Choroid plexus epithelial cell (primary cell): ENCODE measurements at regions not wholly inside any gene's neighbourhood (a gene's known extent, or its start where the extent isn't known, plus 50 kb on each side); places are given as distances from the start of the nearest gene placed in this dataset.

ENCODE experiments used
- DNase-seq: peaks from one replicate; pipeline ENCODE4 v3.0.0-alpha.2; 2010; ENCODE audit warnings: low read depth
- H3K4me3 ChIP-seq: 2 replicates; pipeline ENCODE4 v1.5.1; 2011; ENCODE audit warnings: low read depth, mild to moderate bottlenecking, control low read depth, low read length, moderate library complexity
- TF ChIP-seq, protein P1 (sequence below): conservative IDR thresholded peaks from 2 replicates; pipeline ENCODE4 v1.5.1; 2011; ENCODE audit warnings: low read depth, mild to moderate bottlenecking, control low read depth, inconsistent platforms, low read length, moderate library complexity

DNA sequence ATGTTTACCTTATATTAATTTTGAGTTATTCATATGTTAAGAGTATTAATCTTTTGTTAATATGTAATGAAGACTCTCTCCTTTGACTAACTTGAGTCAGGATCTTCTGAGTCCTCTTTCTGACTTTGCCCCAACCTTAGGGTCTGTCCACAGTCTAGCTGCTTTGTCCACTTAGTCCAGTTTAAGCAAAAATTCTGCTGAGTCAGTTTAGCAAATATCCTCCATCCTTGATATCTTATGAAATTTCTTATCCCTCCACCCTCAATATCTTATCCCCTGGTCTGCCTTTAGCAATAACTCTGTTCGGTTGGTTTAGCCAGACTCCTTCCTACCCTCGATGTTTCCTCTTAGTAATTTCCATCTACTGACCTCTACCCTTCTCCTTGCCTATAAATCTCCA, 91.7 kb downstream of the DIPK2A start:
- DNase-seq = no peak
- TF ChIP-seq, protein P1, sequence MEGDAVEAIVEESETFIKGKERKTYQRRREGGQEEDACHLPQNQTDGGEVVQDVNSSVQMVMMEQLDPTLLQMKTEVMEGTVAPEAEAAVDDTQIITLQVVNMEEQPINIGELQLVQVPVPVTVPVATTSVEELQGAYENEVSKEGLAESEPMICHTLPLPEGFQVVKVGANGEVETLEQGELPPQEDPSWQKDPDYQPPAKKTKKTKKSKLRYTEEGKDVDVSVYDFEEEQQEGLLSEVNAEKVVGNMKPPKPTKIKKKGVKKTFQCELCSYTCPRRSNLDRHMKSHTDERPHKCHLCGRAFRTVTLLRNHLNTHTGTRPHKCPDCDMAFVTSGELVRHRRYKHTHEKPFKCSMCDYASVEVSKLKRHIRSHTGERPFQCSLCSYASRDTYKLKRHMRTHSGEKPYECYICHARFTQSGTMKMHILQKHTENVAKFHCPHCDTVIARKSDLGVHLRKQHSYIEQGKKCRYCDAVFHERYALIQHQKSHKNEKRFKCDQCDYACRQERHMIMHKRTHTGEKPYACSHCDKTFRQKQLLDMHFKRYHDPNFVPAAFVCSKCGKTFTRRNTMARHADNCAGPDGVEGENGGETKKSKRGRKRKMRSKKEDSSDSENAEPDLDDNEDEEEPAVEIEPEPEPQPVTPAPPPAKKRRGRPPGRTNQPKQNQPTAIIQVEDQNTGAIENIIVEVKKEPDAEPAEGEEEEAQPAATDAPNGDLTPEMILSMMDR = no peak

DNA sequence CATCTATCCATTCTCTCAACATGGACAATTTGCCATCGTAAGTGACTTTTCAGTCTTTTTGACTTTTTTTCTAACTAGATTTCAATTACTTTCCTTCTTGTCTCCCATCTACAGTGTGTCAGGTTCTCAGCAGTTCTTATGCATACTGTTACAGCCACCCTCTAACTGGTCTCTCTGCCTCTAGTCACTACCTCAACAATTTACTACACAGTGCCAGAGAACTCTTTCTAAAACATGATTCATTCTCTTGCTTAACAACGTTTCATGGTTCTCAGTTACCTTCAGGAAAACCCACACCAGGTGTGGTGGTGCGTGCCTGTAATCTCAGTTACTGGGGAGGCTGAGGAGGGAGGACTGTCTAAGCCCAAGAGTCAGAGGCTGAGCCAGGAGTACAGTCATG, 95.4 kb downstream of the DIPK2A start:
- H3K4me3 ChIP-seq = no peak overlapping the region
- TF ChIP-seq, protein P1 = no peak
- no peak for DNase-seq

More for the DNA sequence above, 91.7 kb downstream of the DIPK2A start:
- H3K4me3 ChIP-seq = no peak overlapping the region

DNA sequence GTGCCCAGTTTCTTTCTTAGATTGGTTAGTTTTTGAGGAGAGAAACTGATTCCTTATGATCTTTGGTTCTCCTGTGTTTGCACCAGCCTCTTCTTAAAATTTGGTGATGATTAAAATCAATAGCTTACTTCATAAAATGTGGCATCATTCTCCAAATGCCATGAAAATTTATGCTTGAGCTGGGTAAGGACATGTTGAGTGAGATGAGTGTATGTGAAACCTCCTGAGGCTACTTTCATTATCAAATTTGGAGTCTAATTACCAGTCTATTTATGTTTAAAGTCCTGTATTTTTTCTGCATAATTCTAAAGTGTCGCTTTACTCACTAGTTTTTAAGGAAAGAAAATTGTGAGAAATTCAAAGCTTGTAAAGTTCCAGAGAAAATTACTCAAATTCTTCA, 102.1 kb downstream of the DIPK2A start:
- TF ChIP-seq, protein P1 = no peak
- H3K4me3 ChIP-seq = no peak overlapping the region
- DNase-seq = no peak

DNA sequence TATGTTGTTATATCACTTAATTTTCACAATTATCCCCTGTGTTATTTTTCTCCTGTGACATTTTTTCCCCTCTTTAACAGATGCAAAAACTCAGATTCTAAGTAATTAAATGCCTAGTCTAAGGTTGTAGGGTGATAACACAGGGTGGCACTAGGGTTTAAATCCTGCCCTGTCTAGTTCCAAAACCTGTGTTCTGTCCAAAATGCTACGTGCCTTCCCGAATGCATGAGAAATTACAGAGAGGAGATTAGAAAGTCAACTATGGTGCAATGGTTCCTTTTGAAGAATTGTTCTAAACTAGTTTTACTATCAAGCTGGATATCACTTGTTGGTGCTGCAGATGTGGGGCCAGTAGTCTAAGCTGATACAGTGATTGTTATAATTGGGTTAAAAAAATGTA, 108.0 kb downstream of the DIPK2A start:
- TF ChIP-seq, protein P1 = no peak
- H3K4me3 ChIP-seq = no peak overlapping the region
- no peak for DNase-seq

DNA sequence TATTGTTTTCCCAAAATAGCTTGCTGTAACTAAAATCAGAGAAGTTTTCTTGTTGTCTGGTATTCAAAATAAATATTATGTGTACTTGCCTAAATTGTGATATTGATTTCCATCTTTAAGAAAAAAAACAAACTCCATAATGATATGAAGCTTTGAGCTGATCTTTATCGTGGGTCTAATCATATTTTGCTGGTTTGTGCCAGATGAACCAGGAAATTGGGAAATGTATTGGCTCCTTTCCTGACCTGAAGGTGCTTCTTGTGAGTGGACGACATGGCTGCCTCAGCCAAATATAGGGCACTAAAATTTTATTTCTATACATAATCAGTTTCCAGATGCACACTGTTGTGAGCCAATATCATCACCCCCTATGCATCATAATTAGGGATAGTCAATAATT, 113.3 kb downstream of the DIPK2A start:
- no peak for DNase-seq
- TF ChIP-seq, protein P1 = no peak
- H3K4me3 ChIP-seq = no peak overlapping the region

DNA sequence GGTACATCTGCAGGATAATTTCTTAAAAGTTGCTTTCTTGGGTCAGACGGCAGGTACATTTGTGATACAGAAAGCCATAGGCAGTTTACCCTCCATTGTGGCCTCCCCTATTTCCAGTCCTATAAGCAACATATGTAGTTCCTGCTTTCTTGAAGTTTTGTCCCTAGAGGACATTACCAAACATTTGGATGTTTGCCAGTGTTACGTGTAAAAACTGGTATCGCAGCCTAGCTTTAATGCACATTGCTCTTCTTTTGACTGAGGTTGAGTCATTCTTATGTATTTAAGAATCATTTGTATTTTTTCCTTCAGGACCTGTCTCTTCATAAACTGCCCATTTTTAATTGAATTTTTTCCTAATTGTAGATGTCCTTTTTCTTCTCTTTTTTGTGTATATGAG, 114.3 kb downstream of the DIPK2A start:
- DNase-seq = peak; percentile 82
- TF ChIP-seq, protein P1 = no peak
- H3K4me3 ChIP-seq = no peak overlapping the region

DNA sequence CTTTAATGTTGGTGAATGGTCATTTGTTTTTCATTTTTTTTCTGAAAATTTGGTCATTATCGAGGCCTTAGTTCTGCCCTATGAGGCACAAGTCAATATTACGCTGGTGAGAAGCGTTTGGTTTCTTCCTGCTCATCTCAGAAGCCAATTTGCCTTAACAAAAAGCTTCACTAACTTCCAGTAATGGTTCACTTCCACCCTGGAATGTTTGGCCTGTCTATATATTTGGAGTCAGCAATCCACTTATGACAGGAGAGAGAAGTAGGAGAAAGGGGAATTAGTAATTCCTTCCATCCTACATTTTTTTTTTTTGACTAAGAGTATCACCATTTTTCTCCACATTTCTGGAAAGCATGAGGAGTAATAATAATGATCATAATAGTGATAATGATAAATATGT, 124.4 kb downstream of the DIPK2A start:
- TF ChIP-seq, protein P1 = no peak
- DNase-seq = no peak
- H3K4me3 ChIP-seq = no peak overlapping the region
